HG02981 (cell line): ENCODE measurements at regions not wholly inside any gene's neighbourhood (a gene's known extent, or its start where the extent isn't known, plus 50 kb on each side); places are given as distances from the start of the nearest gene placed in this dataset.
"Not testable (repeated sequence)": the region's sequence is repeated elsewhere in the genome, so short reads cannot be mapped to it uniquely, and the experiment has no call there.

Source experiments
- ATAC-seq: cut with Tn5 transposase; IDR thresholded peaks from one replicate; pipeline ENCODE4 v1.9.1; 2021; ENCODE audit warnings: mild to moderate bottlenecking, moderate library complexity; ENCODE audit not compliant: unreplicated experiment

- no peak for ATAC-seq
These were observed 232.6 kb upstream of the C1orf174 start for GRCh38 chr1:4132352-4133296.

- ATAC-seq: no peak
These were observed 233.3 kb upstream of the C1orf174 start for GRCh38 chr1:4133297-4133938.

DNA sequence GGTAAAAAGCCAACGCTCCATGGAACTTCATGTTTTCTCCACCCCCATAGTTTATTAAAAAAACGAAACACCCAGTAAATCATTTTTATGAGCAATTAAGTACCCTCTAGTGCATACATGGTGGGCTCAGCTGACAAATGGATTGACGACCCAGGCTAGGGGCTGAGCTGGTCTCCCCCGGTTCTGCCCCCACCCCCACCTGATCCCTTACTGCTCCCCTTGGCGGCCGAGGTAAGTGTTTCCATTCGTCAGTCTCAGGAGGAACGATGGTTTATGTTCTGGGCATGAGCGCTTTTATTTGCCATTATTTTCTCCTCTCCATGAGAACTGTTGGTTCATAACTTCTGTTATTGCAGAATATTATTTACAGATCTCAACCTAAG lies 233.9 kb upstream of the C1orf174 start:
- ATAC-seq: no peak

GRCh38 chr1:4135853-4136252 lies 235.8 kb upstream of the C1orf174 start:
- ATAC-seq: not testable (repeated sequence)

DNA sequence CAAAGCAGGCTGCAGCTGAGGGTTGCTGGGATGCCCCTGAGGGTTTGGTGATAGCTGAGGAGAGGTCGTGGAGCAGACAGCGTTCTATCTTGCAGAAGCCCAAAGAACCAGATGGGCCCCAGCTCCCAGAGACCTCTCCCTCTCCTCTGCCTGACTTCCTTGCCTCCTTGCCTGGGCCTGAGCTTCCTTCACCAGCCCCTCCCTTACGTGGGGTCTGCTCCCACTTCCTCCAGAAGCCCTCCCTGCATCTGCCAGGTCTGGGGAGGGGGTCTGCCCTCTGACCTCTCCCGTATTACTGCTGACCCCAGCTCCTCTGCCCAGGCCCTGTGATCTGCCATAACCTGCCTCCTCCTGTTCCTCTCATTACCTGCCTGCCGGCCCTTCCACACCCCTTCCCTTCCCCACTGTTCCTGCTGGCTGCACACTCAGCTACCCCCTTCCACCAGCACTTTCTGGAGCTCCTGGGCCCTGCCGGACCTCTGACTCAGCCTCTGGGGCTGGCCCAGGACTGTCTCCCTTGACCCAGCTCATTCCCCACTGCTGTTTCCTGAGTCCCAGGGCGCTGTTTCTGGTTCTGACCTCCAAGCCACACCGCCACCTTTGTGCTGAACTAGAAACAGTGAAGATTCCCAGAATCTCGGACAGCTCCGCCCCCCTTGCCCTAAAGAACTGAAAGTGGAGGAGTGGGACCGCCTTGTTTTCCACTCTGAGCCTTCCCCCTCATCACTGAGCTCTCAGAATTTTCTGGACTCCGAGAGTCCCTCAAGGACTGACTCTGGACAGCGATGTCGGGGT lies 237.7 kb upstream of the C1orf174 start:
- no peak for ATAC-seq

GRCh38 chr1:4139646-4140045 lies 239.6 kb upstream of the C1orf174 start:
- no peak for ATAC-seq

DNA sequence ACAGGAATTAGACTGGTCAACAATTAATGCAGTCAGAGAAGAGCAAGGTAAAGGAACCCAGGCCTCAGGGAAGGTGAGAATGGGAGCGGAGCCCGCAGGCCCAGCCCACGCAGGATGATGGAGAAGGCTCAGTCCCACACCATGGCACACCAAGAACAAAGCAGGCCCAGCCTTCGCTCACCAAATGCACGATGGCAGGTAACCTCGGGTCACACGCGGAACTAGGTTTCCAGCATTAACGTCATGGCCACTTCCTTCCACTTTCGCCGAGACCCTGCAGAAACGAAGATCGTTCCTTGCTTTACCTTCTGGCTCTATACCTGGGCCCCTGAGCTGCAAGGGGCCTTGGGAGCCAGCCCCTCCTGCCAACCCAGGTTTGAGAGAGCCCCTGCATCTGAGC lies 240.2 kb upstream of the C1orf174 start:
- ATAC-seq: no peak

- no peak for ATAC-seq
These were observed 240.7 kb upstream of the C1orf174 start for GRCh38 chr1:4140821-4141220.

DNA sequence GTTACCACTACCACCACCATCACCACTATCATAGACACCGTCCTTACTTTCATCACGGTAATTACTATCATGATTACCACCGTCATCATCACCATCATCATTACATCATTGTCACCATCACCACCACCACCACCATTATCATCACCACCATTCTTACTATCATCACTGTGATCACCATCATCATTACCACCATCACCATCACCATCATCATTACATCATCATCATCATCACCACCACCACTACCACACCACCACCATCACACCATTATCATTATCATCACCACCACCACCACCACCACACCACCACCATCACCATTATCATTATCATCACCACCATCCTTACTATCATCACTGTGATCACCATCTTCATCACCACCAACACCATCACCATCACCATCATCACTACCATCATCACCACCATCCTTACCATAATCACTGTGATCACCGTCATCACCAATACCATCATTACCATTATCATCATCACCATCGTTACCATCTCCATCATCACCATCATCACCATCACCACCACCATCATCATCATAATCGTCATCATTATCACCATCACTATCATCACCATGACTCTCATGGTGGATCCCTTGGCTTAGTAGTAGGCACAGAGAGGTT lies 244.4 kb upstream of the C1orf174 start:
- no peak for ATAC-seq

- ATAC-seq: no peak
These were observed 246.0 kb upstream of the C1orf174 start for GRCh38 chr1:4146101-4146500.

- no peak for ATAC-seq
These were observed 246.5 kb upstream of the C1orf174 start for GRCh38 chr1:4146614-4147013.

GRCh38 chr1:4147509-4147908 lies 247.4 kb upstream of the C1orf174 start:
- no peak for ATAC-seq

GRCh38 chr1:4149281-4149680 lies 249.2 kb upstream of the C1orf174 start:
- no peak for ATAC-seq

DNA sequence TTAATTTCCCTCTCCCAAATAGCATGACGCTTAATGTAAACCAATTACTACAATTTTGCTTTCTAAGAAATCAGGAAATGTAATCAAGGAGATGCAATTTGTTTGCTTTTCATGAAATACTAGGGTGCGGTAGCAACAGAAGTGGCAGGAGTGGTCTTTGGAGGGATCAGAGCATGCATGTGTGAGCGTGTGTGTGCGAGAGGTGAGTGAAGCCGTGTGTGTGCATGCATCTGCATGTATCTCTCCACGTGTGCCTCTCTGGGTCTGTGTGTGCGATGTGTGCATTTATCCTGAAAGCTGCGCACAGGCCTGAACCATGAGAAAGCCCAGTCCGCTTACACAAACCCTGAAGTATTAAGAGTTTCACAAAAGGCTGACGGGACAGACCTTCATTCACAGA lies 249.8 kb upstream of the C1orf174 start:
- ATAC-seq: no peak

DNA sequence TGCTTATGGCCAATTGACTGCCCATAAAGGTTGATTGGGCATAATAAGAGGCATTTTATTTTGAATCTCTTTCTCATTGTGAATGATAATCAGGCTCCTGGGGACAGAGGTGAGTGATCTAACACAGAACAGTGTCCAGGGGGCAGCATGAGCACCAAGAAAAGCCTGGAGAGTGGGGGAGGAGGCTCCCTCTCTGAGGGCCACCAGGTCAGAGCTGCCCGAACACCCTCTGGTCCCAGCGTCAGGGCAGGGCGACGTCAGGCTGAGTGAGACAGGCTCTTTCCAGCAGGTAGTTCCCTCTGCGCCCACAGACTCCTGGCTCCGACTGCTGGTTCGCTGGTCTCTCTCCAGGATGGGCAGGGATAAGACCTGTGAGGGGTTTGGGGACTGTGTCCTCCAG lies 250.2 kb upstream of the C1orf174 start:
- ATAC-seq: no peak

GRCh38 chr1:4152266-4152665 lies 252.2 kb upstream of the C1orf174 start:
- no peak for ATAC-seq

- no peak for ATAC-seq
These were observed 253.5 kb upstream of the C1orf174 start for GRCh38 chr1:4153571-4153970.

DNA sequence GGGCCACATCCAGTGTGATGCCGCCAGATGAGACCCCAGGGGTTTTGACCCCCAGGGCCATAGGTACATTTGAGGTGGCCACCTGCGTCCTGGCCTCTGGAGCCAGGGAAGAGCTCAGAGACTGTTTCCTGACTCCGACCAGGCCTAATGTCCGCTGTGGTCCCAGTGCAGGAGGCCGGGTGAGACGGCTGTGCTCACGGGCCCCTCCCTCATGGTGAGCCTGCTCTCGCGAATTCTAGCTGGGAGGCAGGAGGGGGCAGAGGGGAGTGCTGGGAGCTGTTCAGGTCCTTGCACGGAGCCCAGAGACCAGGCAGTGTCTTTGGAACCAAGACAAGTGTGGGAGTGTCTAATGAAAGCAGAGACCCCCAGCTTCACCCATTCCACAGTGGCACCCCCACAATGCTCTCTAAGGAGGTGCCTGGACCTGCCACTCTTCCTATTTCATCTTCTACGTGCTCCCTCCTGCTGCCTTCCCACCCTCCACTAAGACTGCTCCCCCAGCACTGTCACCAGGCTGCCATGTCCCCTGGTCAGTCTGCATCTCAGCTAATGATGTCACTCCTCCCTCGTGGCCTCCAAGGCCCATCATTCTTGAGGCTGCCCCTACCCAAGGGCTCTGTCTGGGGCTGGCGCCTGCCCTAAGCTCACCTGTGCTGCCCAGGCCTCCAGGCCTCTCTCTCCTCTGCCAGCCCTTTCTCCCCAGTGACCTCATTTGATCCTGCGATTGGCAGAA lies 256.3 kb upstream of the C1orf174 start:
- no peak for ATAC-seq

GRCh38 chr1:4160181-4160580 lies 260.1 kb upstream of the C1orf174 start:
- ATAC-seq: no peak

GRCh38 chr1:4161366-4162006 lies 261.4 kb upstream of the C1orf174 start:
- no peak for ATAC-seq
